ENCODE measurements at regions not wholly inside any gene's neighbourhood (a gene's known extent, or its start where the extent isn't known, plus 50 kb on each side); places are given as distances from the start of the nearest gene placed in this dataset.

DNA sequence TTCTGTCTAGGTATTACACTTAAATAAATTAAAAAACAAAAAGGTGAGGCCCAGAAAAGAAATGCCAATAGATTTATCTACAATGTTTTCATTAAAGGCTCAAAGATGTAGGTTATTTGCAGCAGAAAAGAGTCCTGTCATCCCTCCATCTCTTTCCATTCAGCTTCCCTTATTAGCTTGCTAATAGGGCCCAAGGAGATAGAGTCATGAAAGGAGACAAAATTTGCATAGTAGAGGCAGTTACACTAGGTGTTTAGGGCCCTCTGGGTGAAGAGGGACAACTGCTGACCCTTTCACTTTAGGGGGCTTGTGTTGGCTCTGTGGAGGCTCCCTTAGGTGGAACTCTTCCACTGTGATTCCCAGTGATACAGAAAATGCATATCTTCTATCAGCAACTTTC lies 58.4 kb upstream of the TACR3 start:
- no peaks in the 10 kb centered on the region for H3K27me3 ChIP-seq (replicated peaks in 1 of 4; ENCODE audit: control extremely low read depth in 1 of 4, control insufficient read depth in 3 of 4, insufficient read depth in 4 of 4, low read length in 3 of 4)
- H4K20me1 ChIP-seq (ENCODE audit: control insufficient read depth, insufficient read depth, low read length, poor library complexity, severe bottlenecking) = no peaks in the 10 kb centered on the region
- no peaks in the 10 kb centered on the region for H3K9me3 ChIP-seq (ENCODE audit: control extremely low read depth in 1 of 3, control insufficient read depth in 2 of 3, insufficient read depth in 1 of 3, low read length in 2 of 3)
- H3K4me2 ChIP-seq (replicated peaks; ENCODE audit: low read depth, low read length, poor library complexity, severe bottlenecking) = no peak overlapping the region
- CTCF ChIA-PET = no interaction called here
- H3K4me1 ChIP-seq (ENCODE audit: control insufficient read depth in 2 of 2, insufficient read depth in 2 of 2, low read length in 2 of 2) = no peaks in the 10 kb centered on the region
- Mint-ChIP-seq H3K4me3 (no peak overlapping the region), H3K4me1 (no peaks in the 10 kb centered on the region), H3K9me3 (ENCODE audit: insufficient read depth) (no peaks in the 10 kb centered on the region), H3K27ac (no peak overlapping the region), H3K27me3 (no peaks in the 10 kb centered on the region)
- H3K79me2 ChIP-seq (ENCODE audit: control insufficient read depth, insufficient read depth, low read length) = no peaks in the 10 kb centered on the region
- TF ChIP-seq, protein P1, sequence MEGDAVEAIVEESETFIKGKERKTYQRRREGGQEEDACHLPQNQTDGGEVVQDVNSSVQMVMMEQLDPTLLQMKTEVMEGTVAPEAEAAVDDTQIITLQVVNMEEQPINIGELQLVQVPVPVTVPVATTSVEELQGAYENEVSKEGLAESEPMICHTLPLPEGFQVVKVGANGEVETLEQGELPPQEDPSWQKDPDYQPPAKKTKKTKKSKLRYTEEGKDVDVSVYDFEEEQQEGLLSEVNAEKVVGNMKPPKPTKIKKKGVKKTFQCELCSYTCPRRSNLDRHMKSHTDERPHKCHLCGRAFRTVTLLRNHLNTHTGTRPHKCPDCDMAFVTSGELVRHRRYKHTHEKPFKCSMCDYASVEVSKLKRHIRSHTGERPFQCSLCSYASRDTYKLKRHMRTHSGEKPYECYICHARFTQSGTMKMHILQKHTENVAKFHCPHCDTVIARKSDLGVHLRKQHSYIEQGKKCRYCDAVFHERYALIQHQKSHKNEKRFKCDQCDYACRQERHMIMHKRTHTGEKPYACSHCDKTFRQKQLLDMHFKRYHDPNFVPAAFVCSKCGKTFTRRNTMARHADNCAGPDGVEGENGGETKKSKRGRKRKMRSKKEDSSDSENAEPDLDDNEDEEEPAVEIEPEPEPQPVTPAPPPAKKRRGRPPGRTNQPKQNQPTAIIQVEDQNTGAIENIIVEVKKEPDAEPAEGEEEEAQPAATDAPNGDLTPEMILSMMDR (IDR thresholded peaks at IDR 0.05) = no peak
- TF ChIP-seq EZH2 (IDR thresholded peaks at IDR 0.05; ENCODE audit: borderline replicate concordance, insufficient read depth, low read depth, low read length, poor library complexity, severe bottlenecking) = no peak
- intact Hi-C loops (cut with micrococcal nuclease) = no loop called here
- POLR2A ChIA-PET = no interaction called here
- no peak overlapping the region for H3K9ac ChIP-seq (ENCODE audit: low read length)
- no peak overlapping the region for H2AFZ ChIP-seq (ENCODE audit: insufficient read depth, low read depth, low read length, poor library complexity, severe bottlenecking)
- ATAC-seq (ENCODE audit: low read depth) (no peak), DNase-seq (no peak)
- no peak overlapping the region for H3K4me3 ChIP-seq (ENCODE audit: control extremely low read depth in 1 of 5, extremely low read depth in 1 of 5, insufficient read depth in 1 of 5, low read depth in 2 of 5, low read length in 4 of 5)
- no peaks in the 10 kb centered on the region for H3K36me3 ChIP-seq (replicated peaks in 1 of 2; ENCODE audit: control extremely low read depth in 1 of 2, control insufficient read depth in 1 of 2, extremely low read depth in 1 of 2, insufficient read depth in 2 of 2, low read length in 1 of 2)
- H3K27ac ChIP-seq (ENCODE audit: low read length in 2 of 2) = no peak overlapping the region

DNA sequence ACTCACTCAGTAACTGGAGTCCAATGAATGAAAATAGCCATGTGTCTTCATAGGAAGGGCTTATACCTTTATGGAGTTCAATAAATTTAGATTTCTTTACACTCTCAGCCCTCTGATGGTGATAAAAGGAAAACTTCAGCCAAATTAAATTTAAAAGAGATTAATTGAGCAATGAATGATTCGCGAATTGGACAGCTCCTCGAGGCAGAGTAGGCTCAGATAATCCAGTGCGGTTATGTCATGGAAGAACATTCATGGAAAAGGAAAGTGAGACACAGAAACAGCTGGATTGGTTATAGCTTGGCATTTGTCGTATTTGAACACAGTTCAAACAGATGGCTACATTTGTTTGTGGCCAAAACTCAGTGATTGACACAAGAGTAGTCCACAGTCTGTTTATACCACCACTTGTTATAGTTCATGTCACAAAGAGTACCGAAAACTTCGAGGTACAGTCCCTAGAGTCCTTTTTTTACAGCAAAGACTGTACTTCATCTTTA lies 54.6 kb upstream of the TACR3 start:
- ATAC-seq (ENCODE audit: low read depth) = no peak
- WGBS (ENCODE audit: insufficient coverage) = 94% methylated on average over 5 of the region's 7 CpGs
- no peaks in the 10 kb centered on the region for H3K27me3 ChIP-seq (replicated peaks in 1 of 4; ENCODE audit: control extremely low read depth in 1 of 4, control insufficient read depth in 3 of 4, insufficient read depth in 4 of 4, low read length in 3 of 4)

More for the DNA sequence above, 54.6 kb upstream of the TACR3 start:
- H3K36me3 ChIP-seq (replicated peaks in 1 of 2; ENCODE audit: control extremely low read depth in 1 of 2, control insufficient read depth in 1 of 2, extremely low read depth in 1 of 2, insufficient read depth in 2 of 2, low read length in 1 of 2) = no peaks in the 10 kb centered on the region
- ChIA-PET POLR2A (no interaction called here), CTCF (no interaction called here)
- no peak for DNase-seq
- Mint-ChIP-seq H3K4me1 (no peaks in the 10 kb centered on the region), H3K27me3 (no peaks in the 10 kb centered on the region), H3K9me3 (ENCODE audit: insufficient read depth) (no peaks in the 10 kb centered on the region), H3K27ac (no peak overlapping the region), H3K4me3 (no peak overlapping the region)
- no peak overlapping the region for H2AFZ ChIP-seq (ENCODE audit: insufficient read depth, low read depth, low read length, poor library complexity, severe bottlenecking)
- H3K9me3 ChIP-seq (ENCODE audit: control extremely low read depth in 1 of 3, control insufficient read depth in 2 of 3, insufficient read depth in 1 of 3, low read length in 2 of 3) = no peaks in the 10 kb centered on the region
- H3K4me2 ChIP-seq (replicated peaks; ENCODE audit: low read depth, low read length, poor library complexity, severe bottlenecking) = no peak overlapping the region
- TF ChIP-seq, protein P1 (IDR thresholded peaks at IDR 0.05) = no peak
- no peak for TF ChIP-seq EZH2 (IDR thresholded peaks at IDR 0.05; ENCODE audit: borderline replicate concordance, insufficient read depth, low read depth, low read length, poor library complexity, severe bottlenecking)
- no peak overlapping the region for H3K4me3 ChIP-seq (ENCODE audit: control extremely low read depth in 1 of 5, extremely low read depth in 1 of 5, insufficient read depth in 1 of 5, low read depth in 2 of 5, low read length in 4 of 5)
- intact Hi-C loops (cut with micrococcal nuclease) = no loop called here
- no peaks in the 10 kb centered on the region for H3K79me2 ChIP-seq (ENCODE audit: control insufficient read depth, insufficient read depth, low read length)
- no peaks in the 10 kb centered on the region for H4K20me1 ChIP-seq (ENCODE audit: control insufficient read depth, insufficient read depth, low read length, poor library complexity, severe bottlenecking)
- H3K4me1 ChIP-seq (ENCODE audit: control insufficient read depth in 2 of 2, insufficient read depth in 2 of 2, low read length in 2 of 2) = no peaks in the 10 kb centered on the region
- H3K9ac ChIP-seq (ENCODE audit: low read length) = no peak overlapping the region
- no peak overlapping the region for H3K27ac ChIP-seq (ENCODE audit: low read length in 2 of 2)

All from B cell (primary cell).